Neural crest cell (in vitro differentiated cells): ENCODE measurements at regions not wholly inside any gene's neighbourhood (a gene's known extent, or its start where the extent isn't known, plus 50 kb on each side); places are given as distances from the start of the nearest gene placed in this dataset.

Experiments used
- DNase-seq: peaks from one replicate; pipeline ENCODE4 v3.0.0; 2021; ENCODE audit warnings: low read depth, mixed read lengths, low spot score
- H3K27ac Mint-ChIP-seq: one replicate; pipeline ENCODE4 v1.8.0; 2021; ENCODE audit warnings: mild to moderate bottlenecking, mixed read lengths; ENCODE audit not compliant: unreplicated experiment
- H3K27me3 Mint-ChIP-seq: 2 replicates; pipeline ENCODE4 v1.8.0; 2021; ENCODE audit warnings: low read depth, mild to moderate bottlenecking, mixed read lengths
- H3K36me3 Mint-ChIP-seq: 2 replicates; pipeline ENCODE4 v1.8.0; 2021; ENCODE audit warnings: low read depth, mild to moderate bottlenecking, mixed read lengths
- H3K4me1 Mint-ChIP-seq: 2 replicates; pipeline ENCODE4 v1.8.0; 2021; ENCODE audit warnings: mixed read lengths
- H3K4me3 Mint-ChIP-seq: one replicate; pipeline ENCODE4 v1.8.0; 2021; ENCODE audit warnings: mild to moderate bottlenecking, mixed read lengths
- H3K9me3 Mint-ChIP-seq: 2 replicates; pipeline ENCODE4 v1.8.0; 2021; ENCODE audit warnings: mixed read lengths
- CTCF ChIP-seq: fragments of 200-600 bp; sonication (generic); conservative IDR thresholded peaks from 2 replicates; pipeline ENCODE4 v1.5.0; 2021; ENCODE audit warnings: antibody characterized with exemption, mild to moderate bottlenecking

GRCh38 chr1:34270181-34270580, 93.5 kb downstream of the C1orf94 start:
- H3K36me3 Mint-ChIP-seq, result no peaks in the 10 kb centered on the region
- peaks cover 56% of the 10 kb centered on the region for H3K27me3 Mint-ChIP-seq
- DNase-seq, result no peak
- no peaks in the 10 kb centered on the region for H3K9me3 Mint-ChIP-seq
- H3K4me3 Mint-ChIP-seq, result no peak overlapping the region
- no peak for TF ChIP-seq CTCF
- H3K27ac Mint-ChIP-seq, result no peak overlapping the region
- H3K4me1 Mint-ChIP-seq, result no peaks in the 10 kb centered on the region

GRCh38 chr1:34272152-34272551, 95.4 kb downstream of the C1orf94 start:
- TF ChIP-seq CTCF, result no peak
- no peaks in the 10 kb centered on the region for H3K36me3 Mint-ChIP-seq
- H3K4me1 Mint-ChIP-seq, result no peaks in the 10 kb centered on the region
- no peak for DNase-seq
- H3K27me3 Mint-ChIP-seq, result peaks cover 42% of the 10 kb centered on the region
- H3K4me3 Mint-ChIP-seq, result no peak overlapping the region
- H3K27ac Mint-ChIP-seq, result no peak overlapping the region
- no peaks in the 10 kb centered on the region for H3K9me3 Mint-ChIP-seq

GRCh38 chr1:34275150-34275549, 98.4 kb downstream of the C1orf94 start:
- Mint-ChIP-seq H3K36me3 (no peaks in the 10 kb centered on the region), H3K4me1 (no peaks in the 10 kb centered on the region), H3K27ac (no peak overlapping the region), H3K9me3 (no peaks in the 10 kb centered on the region), H3K4me3 (no peak overlapping the region), H3K27me3 (peaks cover 38% of the 10 kb centered on the region)
- DNase-seq, result no peak
- no peak for TF ChIP-seq CTCF

GRCh38 chr1:34276606-34277005, 99.9 kb downstream of the C1orf94 start:
- Mint-ChIP-seq H3K36me3 (no peaks in the 10 kb centered on the region), H3K9me3 (no peaks in the 10 kb centered on the region), H3K4me1 (no peaks in the 10 kb centered on the region), H3K27ac (no peak overlapping the region), H3K4me3 (no peak overlapping the region), H3K27me3 (peaks cover 32% of the 10 kb centered on the region)
- no peak for TF ChIP-seq CTCF
- no peak for DNase-seq

GRCh38 chr1:34277150-34277549, 100.4 kb downstream of the C1orf94 start:
- Mint-ChIP-seq H3K27me3 (peaks cover 34% of the 10 kb centered on the region), H3K9me3 (peaks cover 3% of the 10 kb centered on the region), H3K27ac (no peak overlapping the region), H3K4me3 (no peak overlapping the region), H3K4me1 (no peaks in the 10 kb centered on the region), H3K36me3 (no peaks in the 10 kb centered on the region)
- no peak for DNase-seq
- no peak for TF ChIP-seq CTCF

- no peak overlapping the region for H3K27ac Mint-ChIP-seq
- H3K9me3 Mint-ChIP-seq, result peaks cover 3% of the 10 kb centered on the region
- H3K4me3 Mint-ChIP-seq, result no peak overlapping the region
- no peaks in the 10 kb centered on the region for H3K4me1 Mint-ChIP-seq
- no peaks in the 10 kb centered on the region for H3K36me3 Mint-ChIP-seq
- no peak for DNase-seq
- H3K27me3 Mint-ChIP-seq, result peaks cover 39% of the 10 kb centered on the region
- TF ChIP-seq CTCF, result no peak
Observed at GRCh38 chr1:34278211-34278610, 101.5 kb downstream of the C1orf94 start.
